Activated CD8-positive, alpha-beta memory T cell treated with anti-CD3 and anti-CD28 coated beads, Interleukin-2, amount 10 ng/mL, durations not matched to agents 7 days and 5 days (primary cell): ENCODE measurements at regions not wholly inside any gene's neighbourhood (a gene's known extent, or its start where the extent isn't known, plus 50 kb on each side); places are given as distances from the start of the nearest gene placed in this dataset.

Source experiments
- ATAC-seq: fragments of 150-1000 bp; cut with Tn5 transposase; one replicate; pipeline ENCODE4 v1.10.0; 2021; ENCODE audit warnings: moderate library complexity
- CTCF ChIA-PET: fragments of 350-600 bp; sonication (Branson Sonifier 250); formaldehyde crosslinking; loops from one replicate; lab custom pipeline; 2021; ENCODE audit warnings: antibody characterized with exemption; lab: Charles Lee
- DNase-seq: peaks from one replicate; pipeline ENCODE4 v3.0.0-alpha.2; 2020
- H3K27ac Mint-ChIP-seq: one replicate; pipeline ENCODE4 v1.8.0; 2021; ENCODE audit warnings: mild to moderate bottlenecking, mixed read lengths
- H3K27me3 Mint-ChIP-seq: one replicate; pipeline ENCODE4 v1.8.0; 2021; ENCODE audit warnings: mixed read lengths
- H3K36me3 Mint-ChIP-seq: one replicate; pipeline ENCODE4 v1.8.0; 2021; ENCODE audit warnings: mild to moderate bottlenecking, mixed read lengths
- H3K4me1 Mint-ChIP-seq: one replicate; pipeline ENCODE4 v1.8.0; 2021; ENCODE audit warnings: mixed read lengths
- H3K4me3 Mint-ChIP-seq: one replicate; pipeline ENCODE4 v1.8.0; 2021; ENCODE audit warnings: mild to moderate bottlenecking, moderate library complexity, mixed read lengths
- H3K9me3 Mint-ChIP-seq: one replicate; pipeline ENCODE4 v1.8.0; 2022; ENCODE audit warnings: low read depth, mixed read lengths

DNA sequence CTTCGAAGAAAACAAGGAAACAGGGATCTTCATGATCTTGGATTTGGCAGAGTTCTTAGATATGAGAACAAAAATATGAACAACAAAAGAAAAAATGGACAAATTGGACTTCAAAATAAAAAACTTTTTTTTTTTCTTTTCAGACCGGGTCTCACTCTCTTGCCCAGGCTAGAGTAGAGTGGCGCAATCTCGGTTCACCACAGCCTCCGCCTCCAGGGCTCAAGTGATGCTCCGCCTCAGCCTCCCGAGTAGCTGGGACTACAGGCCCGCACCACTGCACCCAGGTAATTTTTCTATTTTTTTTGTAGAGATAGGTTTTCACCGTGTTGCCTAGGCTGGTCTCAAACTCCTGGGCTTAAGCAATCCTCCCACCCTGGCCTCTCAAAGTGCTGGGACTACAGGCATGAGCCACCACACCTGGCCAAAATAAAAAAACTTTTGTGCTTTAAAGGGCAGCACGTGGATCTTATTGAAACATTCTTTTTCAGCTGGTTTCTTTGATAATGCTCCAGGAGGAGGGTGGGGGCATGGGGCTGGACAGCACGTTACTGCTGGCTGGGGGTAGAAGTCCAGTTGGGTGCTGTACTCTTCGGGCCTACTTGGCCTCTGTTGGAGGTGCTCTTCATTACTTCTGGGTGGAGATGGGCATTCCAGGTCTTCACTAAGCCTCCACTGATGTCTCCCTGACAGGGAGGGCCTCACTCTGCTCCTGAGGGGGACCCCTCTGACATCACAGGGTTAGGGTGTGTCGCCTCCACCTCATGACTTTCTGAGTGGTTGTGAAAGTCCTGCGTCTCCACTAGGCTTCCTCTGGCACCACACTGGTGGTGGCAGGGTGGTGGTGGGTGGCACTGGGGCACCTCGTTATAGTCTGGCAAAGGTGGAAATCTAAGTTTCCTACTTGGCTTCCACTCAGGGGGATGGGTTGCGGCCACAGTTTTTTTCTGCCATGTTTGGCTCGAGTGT is 150.5 kb upstream of the XPO1 start:
- CTCF ChIA-PET, result no interaction called here
- Mint-ChIP-seq H3K4me1 (peaks cover 7% of the 10 kb centered on the region), H3K27ac (no peak overlapping the region)

DNA sequence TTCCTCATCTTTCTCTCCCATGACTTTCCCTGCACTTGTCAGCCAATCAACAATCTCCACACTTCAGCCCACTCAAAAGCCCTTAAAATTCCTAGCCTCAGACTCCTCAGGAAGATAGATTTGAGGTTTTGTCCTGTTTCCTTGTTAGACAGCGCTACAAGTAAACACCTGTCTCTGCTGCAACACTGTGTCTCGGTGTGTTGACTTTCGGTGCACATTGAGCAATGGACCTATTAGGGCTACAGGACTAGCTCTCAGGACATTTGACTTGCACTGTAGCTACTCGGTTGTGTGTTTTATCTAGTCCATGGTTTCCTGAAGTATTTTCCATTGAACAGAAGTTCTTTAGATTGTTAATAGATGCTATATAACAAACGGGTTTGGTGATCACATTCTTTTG is 140.9 kb upstream of the XPO1 start:
- CTCF ChIA-PET, result interaction anchor here (0.7 kb wide), 1 partner anchor 138 kb away, joined by 3 read pairs; no protein-coding TSS in a partner anchor
- Mint-ChIP-seq H3K27ac (no peak overlapping the region), H3K4me3 (no peak overlapping the region), H3K27me3 (peaks cover 6% of the 10 kb centered on the region), H3K4me1 (no peaks in the 10 kb centered on the region), H3K36me3 (peaks cover 19% of the 10 kb centered on the region), H3K9me3 (peaks cover 21% of the 10 kb centered on the region)
- DNase-seq, result no peak
- ATAC-seq, result no peak

More for the DNA sequence above, 150.5 kb upstream of the XPO1 start:
- H3K4me3 Mint-ChIP-seq, result no peak overlapping the region
- H3K9me3 Mint-ChIP-seq, result no peaks in the 10 kb centered on the region
- H3K36me3 Mint-ChIP-seq, result no peaks in the 10 kb centered on the region
- H3K27me3 Mint-ChIP-seq, result peaks cover 6% of the 10 kb centered on the region
- DNase-seq (no peak), ATAC-seq (no peak)

DNA sequence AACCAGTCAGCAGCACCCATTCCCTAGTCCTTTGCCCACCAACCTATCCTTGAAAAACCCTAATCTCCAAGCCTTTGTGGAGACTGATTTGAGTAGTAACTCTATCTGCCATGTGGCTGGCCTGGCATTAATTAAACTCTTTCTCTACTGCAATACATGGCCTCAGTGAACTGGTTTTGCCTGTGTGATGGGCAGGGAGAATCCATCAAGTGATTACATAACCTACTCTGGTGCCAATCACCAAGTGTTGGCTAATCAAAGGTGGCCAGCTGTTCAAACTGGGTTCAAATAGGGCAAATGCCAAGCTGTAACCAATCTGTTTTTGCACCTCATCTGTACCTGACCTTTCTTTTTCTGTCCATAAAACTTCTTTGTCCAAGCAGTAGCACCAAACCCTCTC is 139.8 kb upstream of the XPO1 start:
- Mint-ChIP-seq H3K36me3 (peaks cover 19% of the 10 kb centered on the region), H3K27me3 (no peaks in the 10 kb centered on the region), H3K9me3 (peaks cover 21% of the 10 kb centered on the region), H3K4me3 (no peak overlapping the region), H3K27ac (no peak overlapping the region), H3K4me1 (no peaks in the 10 kb centered on the region)
- DNase-seq (no peak), ATAC-seq (no peak)
- CTCF ChIA-PET, result no interaction called here

DNA sequence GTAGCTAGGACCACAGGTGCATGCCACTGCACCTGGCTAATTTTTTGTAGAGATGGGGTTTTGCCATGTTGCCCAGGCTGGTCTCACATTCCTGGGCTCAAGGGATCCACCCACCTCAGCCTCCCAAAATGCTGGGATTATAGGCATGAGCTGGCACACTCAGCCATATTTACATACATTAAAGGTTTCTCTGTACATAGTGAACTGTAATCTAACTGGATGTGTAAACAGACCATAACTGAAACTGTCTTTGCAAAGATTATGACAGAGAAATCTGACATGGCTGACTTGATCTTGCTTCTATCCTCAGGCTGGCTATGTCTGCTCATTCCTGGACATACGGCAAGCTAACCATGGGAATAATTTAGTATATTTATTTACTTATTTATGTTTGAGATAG is 139.2 kb upstream of the XPO1 start:
- no peaks in the 10 kb centered on the region for H3K4me1 Mint-ChIP-seq

DNA sequence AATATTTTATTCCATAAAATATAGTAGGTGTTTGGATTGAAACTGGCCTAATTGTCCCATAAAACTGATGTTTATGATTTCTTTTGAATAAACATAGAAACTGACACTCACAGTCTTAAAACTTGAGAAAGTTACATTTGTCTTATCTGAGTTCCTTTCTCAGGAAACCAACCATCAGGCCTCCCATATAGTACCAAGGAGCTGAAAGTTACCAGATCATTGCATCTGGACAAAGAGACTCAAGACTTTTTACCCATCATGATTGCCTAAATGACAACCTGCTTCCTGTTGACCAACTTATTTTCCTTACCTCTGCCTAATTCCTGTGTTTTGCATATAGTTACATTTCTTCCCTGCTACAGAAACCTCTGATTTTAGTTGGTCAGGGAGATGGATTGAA is 137.0 kb upstream of the XPO1 start:
- Mint-ChIP-seq H3K27ac (no peak overlapping the region), H3K4me1 (peaks cover 19% of the 10 kb centered on the region), H3K36me3 (peaks cover 19% of the 10 kb centered on the region), H3K4me3 (no peak overlapping the region), H3K9me3 (peaks cover 24% of the 10 kb centered on the region), H3K27me3 (no peaks in the 10 kb centered on the region)
- CTCF ChIA-PET, result no interaction called here
- no peak for DNase-seq
- no peak for ATAC-seq

More for the DNA sequence above, 139.2 kb upstream of the XPO1 start:
- H3K9me3 Mint-ChIP-seq, result peaks cover 21% of the 10 kb centered on the region
- DNase-seq (no peak), ATAC-seq (no peak)
- peaks cover 19% of the 10 kb centered on the region for H3K36me3 Mint-ChIP-seq
- no peak overlapping the region for H3K27ac Mint-ChIP-seq
- CTCF ChIA-PET, result no interaction called here
- no peaks in the 10 kb centered on the region for H3K27me3 Mint-ChIP-seq
- H3K4me3 Mint-ChIP-seq, result no peak overlapping the region

DNA sequence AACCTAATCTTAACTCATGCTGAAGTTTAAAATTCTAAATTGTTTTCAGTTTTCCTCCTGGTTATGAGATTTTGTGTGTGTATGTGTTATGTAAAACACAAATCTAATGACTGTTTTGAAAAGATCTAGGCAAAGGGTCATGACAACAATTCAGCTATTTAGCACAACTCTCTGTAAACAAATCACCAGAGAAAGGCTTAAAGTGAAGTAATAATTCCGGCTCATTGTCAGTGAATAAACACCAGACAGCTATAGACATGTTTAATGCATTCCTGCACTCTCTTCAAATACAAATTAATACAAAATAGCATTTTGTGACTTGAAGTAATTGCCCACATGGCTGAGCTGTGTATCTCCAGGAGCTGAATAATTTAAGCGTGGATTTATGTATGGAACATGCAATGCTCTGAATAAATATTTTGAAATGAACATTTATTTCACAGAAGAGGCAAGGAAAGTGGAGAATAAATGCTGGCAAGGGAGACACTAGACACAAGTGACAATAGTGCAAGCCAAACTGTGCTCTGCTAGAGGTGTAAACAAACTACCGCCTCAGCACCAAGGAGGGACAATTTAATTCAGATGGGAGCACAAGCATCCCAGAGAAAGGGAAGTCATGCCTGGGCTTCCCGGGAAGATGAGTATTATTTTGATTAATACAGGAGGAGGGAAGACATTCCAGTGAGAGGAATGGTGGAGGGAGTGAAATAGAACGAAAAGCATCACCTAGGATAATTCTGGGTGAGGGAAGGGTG is 133.6 kb upstream of the XPO1 start:
- CTCF ChIA-PET, result interaction anchor here (0.5 to 3.3 kb wide), 5 partner anchors 12 to 553 kb away, joined by 3 to 9 read pairs (median 4); no protein-coding TSS in a partner anchor
- Mint-ChIP-seq H3K36me3 (peaks cover 18% of the 10 kb centered on the region), H3K9me3 (peaks cover 24% of the 10 kb centered on the region), H3K4me3 (peak overlapping the region; percentile 76), H3K27me3 (no peaks in the 10 kb centered on the region), H3K4me1 (peaks cover 20% of the 10 kb centered on the region), H3K27ac (peak overlapping the region; percentile 91)
- no peak for ATAC-seq
- no peak for DNase-seq

DNA sequence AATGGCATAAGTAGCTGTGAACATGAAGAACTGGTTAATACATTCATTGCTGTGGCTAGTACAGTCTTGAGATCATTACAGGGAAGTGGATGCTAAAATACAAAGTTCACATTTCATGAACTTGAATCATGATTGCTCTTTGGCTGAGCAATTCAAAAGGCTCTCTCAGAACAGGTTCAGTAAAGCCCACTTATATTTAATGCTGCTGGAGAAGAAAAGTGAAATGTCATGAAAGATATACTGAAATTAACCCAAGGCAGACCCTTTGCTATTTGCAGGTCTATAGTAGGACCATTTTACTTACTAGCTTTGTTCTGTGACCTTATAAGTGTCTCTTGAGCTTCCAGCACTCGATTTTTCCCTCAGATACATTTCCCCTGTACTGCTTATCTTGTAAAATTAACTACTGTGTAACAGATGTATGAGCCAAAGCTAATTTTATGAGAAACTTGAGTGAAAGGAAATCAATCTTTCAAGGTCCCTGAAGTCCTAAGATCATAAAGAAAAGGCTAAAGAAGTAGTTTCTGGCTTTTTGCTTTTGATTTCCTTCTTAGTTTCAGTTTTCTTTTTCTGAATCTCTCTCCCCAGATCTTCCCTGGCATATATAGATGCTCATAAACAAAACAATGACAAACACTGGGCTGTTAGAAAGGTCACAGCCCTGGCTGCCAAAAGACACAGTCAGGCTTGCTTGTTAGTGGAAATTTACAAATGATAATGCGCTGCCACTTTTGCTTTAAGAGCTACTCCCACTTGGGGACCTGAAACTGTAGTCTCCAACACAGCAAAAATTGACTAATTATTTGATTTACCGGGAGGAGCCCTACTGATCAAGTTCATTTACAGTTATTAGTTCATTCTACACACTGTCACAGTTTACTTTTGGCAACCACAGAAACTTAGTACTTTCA is 132.7 kb upstream of the XPO1 start:
- Mint-ChIP-seq H3K27ac (peak overlapping the region; percentile 91), H3K4me3 (peak overlapping the region; percentile 76), H3K27me3 (no peaks in the 10 kb centered on the region), H3K36me3 (peaks cover 15% of the 10 kb centered on the region), H3K4me1 (peaks cover 20% of the 10 kb centered on the region), H3K9me3 (peaks cover 20% of the 10 kb centered on the region)
- DNase-seq (peak; percentile 56), ATAC-seq (peak; percentile 90)
- CTCF ChIA-PET, result interaction anchor here (0.5 to 3.3 kb wide), 7 partner anchors 11 to 552 kb away, joined by 3 to 9 read pairs (median 4); no protein-coding TSS in a partner anchor

DNA sequence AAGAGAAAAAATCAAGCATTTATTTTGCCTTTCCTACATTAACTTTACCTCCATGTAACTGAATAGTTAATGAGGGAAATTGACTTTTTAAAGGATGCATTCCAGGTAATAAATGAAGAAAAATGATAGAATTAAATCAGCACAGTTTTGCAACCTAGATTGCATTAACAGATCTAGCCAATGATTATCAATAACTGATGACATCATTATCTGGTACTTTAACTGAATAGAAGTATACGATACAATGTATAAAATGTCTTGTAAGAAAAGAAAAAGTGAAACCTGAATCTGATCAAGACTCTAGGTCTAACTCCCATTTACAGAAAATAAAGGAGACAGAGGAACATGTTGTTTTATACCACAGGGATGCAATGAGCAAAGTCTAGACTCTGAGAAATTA is 126.0 kb upstream of the XPO1 start:
- no peak for ATAC-seq
- Mint-ChIP-seq H3K27ac (no peak overlapping the region), H3K9me3 (no peaks in the 10 kb centered on the region)

DNA sequence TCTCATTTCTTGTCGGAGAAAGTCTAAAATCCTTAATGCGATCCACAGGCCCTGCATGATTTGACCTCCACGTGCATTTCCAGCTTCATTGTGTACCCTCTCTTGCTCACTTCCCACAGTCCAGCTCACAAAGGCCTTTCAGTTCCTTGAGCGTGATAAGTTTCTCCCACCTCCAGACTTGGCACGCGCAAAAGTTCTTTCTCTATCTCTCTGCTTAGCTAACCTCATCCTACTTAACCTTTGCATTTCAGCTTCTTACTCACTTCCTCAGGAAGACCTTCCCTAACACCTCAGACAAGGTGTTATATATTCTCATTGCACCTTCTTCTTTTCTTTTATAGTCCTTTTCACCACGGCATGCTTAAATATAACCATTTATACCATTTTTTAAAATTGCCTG is 124.8 kb upstream of the XPO1 start:
- Mint-ChIP-seq H3K27ac (no peak overlapping the region), H3K36me3 (no peaks in the 10 kb centered on the region), H3K4me3 (no peak overlapping the region), H3K4me1 (peaks cover 14% of the 10 kb centered on the region), H3K27me3 (no peaks in the 10 kb centered on the region), H3K9me3 (no peaks in the 10 kb centered on the region)
- CTCF ChIA-PET, result no interaction called here
- DNase-seq (no peak), ATAC-seq (peak; percentile 12)

More for the DNA sequence above, 126.0 kb upstream of the XPO1 start:
- no peak for DNase-seq
- Mint-ChIP-seq H3K27me3 (no peaks in the 10 kb centered on the region), H3K36me3 (no peaks in the 10 kb centered on the region), H3K4me3 (no peak overlapping the region), H3K4me1 (peaks cover 10% of the 10 kb centered on the region)
- CTCF ChIA-PET, result no interaction called here

DNA sequence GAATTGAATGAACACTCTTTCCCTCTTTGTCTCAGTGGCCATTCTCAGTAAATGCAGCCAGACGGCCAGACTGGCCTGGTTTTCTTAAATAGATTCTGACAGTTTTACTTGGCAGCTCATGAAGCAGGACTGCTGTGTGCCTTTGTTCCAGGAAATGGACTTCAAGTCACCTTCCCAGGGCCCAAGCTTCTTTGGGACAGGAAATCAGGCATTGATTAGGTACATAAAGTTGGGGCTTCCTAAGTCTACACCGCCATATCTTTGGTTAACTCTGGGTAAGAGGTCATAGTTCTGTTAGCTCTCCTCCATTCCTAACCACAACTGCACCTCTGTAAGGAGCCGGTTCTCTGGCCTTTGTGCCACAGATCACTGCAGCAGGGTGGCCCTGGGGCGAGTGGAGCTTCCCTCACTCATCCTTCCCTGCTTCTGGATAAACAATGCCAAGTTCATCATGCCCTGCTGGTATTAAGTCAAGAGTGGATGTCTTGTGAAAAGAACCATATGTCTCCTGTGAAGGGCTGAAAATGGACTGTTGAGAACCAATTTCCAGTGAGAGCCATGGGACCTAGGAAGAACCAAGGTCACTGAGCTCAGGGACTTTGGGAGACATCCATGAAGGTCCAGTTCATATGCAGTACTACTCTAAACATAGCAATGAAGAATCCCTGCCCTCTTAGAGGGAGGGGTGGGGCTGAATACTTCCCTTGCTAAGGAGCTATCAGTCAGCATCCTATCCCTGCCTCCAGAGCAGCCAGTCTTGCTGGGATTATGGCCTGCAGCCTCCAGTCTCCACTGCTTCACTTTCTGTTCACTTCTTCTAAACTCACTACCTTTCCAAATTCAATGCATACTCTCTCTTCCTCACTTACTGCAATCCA is 122.6 kb upstream of the XPO1 start:
- CTCF ChIA-PET, result interaction anchor here (1.0 to 1.7 kb wide), 3 partner anchors 9 to 235 kb away, joined by 3 to 4 read pairs (median 4); no protein-coding TSS in a partner anchor
- Mint-ChIP-seq H3K4me1 (peaks cover 14% of the 10 kb centered on the region), H3K9me3 (no peaks in the 10 kb centered on the region), H3K4me3 (no peak overlapping the region), H3K27me3 (no peaks in the 10 kb centered on the region), H3K36me3 (no peaks in the 10 kb centered on the region), H3K27ac (no peak overlapping the region)
- DNase-seq, result no peak
- ATAC-seq, result no peak

DNA sequence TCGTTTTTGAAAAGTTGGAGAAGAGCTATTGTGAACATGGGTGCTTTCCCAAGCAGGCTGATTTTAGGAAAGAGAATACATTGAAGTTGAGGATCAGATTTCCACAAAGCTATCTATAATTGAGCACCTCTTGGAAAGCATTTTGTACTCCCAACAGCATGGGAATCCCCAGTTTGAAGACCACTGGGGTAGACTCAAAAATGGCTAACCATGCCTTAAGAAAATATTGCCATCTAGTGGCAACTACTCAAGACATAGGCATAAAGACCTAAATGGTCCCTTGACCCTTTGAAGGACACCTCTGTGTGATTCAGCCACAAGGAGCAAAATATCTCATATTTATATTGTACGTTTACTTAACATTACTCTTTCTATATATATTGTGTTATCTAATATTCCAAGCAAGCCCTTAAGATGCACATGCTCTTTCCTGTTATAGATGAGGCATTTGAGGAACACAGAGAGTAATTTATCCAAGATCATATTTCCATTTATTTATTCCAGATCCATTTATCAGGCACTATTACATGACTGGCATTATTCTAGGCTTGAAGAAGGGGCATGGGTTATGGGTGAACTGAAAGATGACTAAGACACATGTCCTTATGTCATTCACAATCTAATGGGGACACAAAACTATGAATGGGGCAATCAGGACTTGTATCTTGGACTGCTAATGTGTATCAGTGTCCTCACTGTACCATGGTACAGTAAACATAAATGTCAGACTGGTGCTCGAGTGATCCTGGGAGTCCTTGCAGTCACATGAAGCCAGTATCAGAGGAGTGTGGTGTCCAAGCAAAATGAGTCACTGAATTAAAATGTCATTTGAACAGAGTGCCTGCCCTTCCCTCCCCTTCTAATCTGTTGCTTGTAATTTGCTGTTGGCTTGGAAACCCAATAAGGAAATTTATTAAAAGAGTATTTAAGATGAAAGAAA is 121.0 kb upstream of the XPO1 start:
- no peaks in the 10 kb centered on the region for H3K9me3 Mint-ChIP-seq
- H3K27ac Mint-ChIP-seq, result no peak overlapping the region
- no peaks in the 10 kb centered on the region for H3K36me3 Mint-ChIP-seq
- CTCF ChIA-PET, result interaction anchor here (0.7 to 1.9 kb wide), 8 partner anchors 11 to 243 kb away, joined by 3 to 9 read pairs (median 3); no protein-coding TSS in a partner anchor
- H3K4me3 Mint-ChIP-seq, result no peak overlapping the region
- H3K4me1 Mint-ChIP-seq, result peaks cover 11% of the 10 kb centered on the region
- no peak for DNase-seq
- H3K27me3 Mint-ChIP-seq, result no peaks in the 10 kb centered on the region
- ATAC-seq, result no peak
